GM23338 (cell line): ENCODE measurements at regions not wholly inside any gene's neighbourhood (a gene's known extent, or its start where the extent isn't known, plus 50 kb on each side); places are given as distances from the start of the nearest gene placed in this dataset.

Experiments used
- ATAC-seq: fragments of 200-7000 bp; cut with Tn5 transposase; 3 replicates; pipeline ENCODE4 v1.9.1; 2020
- DNase-seq: peaks from one replicate; pipeline ENCODE4 v3.0.0-alpha.2; 2015; ENCODE audit warnings: low spot score
- H2AFZ ChIP-seq: fragments of 200-600 bp; sonication (generic); 2 replicates; pipeline ENCODE4 v1.8.0; 2016; ENCODE audit warnings: antibody characterized with exemption, mild to moderate bottlenecking, moderate library complexity
- H3F3A ChIP-seq: fragments of 200-600 bp; sonication (generic); replicated peaks from 2 replicates; pipeline ENCODE4 v1.8.0; 2017; ENCODE audit warnings: antibody characterized with exemption, mixed run types, low read depth
- H3K27ac ChIP-seq: fragments of 200-600 bp; sonication (generic); 2 replicates; pipeline ENCODE4 v1.6.1; 2016; ENCODE audit warnings: low read depth
- H3K27me3 ChIP-seq: fragments of 200-600 bp; sonication (generic); 2 replicates; pipeline ENCODE4 v1.8.0; 2016; ENCODE audit warnings: mild to moderate bottlenecking, mixed run types, moderate library complexity; ENCODE audit not compliant: insufficient read depth
- H3K36me3 ChIP-seq: fragments of 200-600 bp; sonication (generic); 2 replicates; pipeline ENCODE4 v1.8.0; 2016; ENCODE audit warnings: mild to moderate bottlenecking; ENCODE audit not compliant: insufficient read depth
- H3K4me1 ChIP-seq: fragments of 200-600 bp; sonication (generic); 2 replicates; pipeline ENCODE4 v1.8.0; 2016; ENCODE audit warnings: mild to moderate bottlenecking, moderate library complexity; ENCODE audit not compliant: insufficient read depth
- H3K4me2 ChIP-seq: fragments of 200-600 bp; sonication (generic); 2 replicates; pipeline ENCODE4 v1.7.1; 2017; ENCODE audit warnings: mixed run types
- H3K4me3 ChIP-seq: fragments of 200-600 bp; sonication (generic); 2 replicates; pipeline ENCODE4 v1.6.1; 2016; ENCODE audit warnings: mixed run types
- H3K79me2 ChIP-seq: fragments of 200-600 bp; sonication (generic); replicated peaks from 2 replicates; pipeline ENCODE4 v1.8.0; 2017; ENCODE audit warnings: mild to moderate bottlenecking; ENCODE audit not compliant: insufficient read depth
- H3K9me2 ChIP-seq: fragments of 200-600 bp; sonication (generic); 2 replicates; pipeline ENCODE4 v1.8.0; 2017; ENCODE audit not compliant: insufficient read depth
- H4K20me1 ChIP-seq: fragments of 200-600 bp; sonication (generic); replicated peaks from 2 replicates; pipeline ENCODE4 v1.8.0; 2017; ENCODE audit warnings: mild to moderate bottlenecking; ENCODE audit not compliant: insufficient read depth
- H3K27ac Mint-ChIP-seq: 2 replicates; pipeline ENCODE4 v1.8.0; 2020; ENCODE audit warnings: inconsistent platforms, mild to moderate bottlenecking, moderate library complexity, mixed read lengths
- H3K27me3 Mint-ChIP-seq: 3 replicates; pipeline ENCODE4 v1.8.0; 2022; ENCODE audit warnings: low read depth, mild to moderate bottlenecking, moderate library complexity, mixed read lengths, inconsistent platforms; ENCODE audit not compliant: insufficient read depth, poor library complexity
- H3K36me3 Mint-ChIP-seq: 3 replicates; pipeline ENCODE4 v1.8.0; 2021; ENCODE audit warnings: low read depth, mild to moderate bottlenecking, inconsistent platforms, moderate library complexity, mixed read lengths
- H3K4me1 Mint-ChIP-seq: 3 replicates; pipeline ENCODE4 v1.8.0; 2020; ENCODE audit warnings: mild to moderate bottlenecking, inconsistent platforms, mixed read lengths
- H3K4me3 Mint-ChIP-seq: 3 replicates; pipeline ENCODE4 v1.8.0; 2021; ENCODE audit warnings: moderate library complexity, mild to moderate bottlenecking, inconsistent platforms, mixed read lengths
- H3K9me3 Mint-ChIP-seq: 3 replicates; pipeline ENCODE4 v1.8.0; 2020; ENCODE audit warnings: moderate library complexity, mild to moderate bottlenecking, inconsistent platforms, mixed read lengths
- ETS1 ChIP-seq: IDR thresholded peaks from 2 replicates; pipeline ENCODE4 v1.6.1; 2016; ENCODE audit warnings: antibody characterized with exemption
- EZH2phosphoT487 ChIP-seq: fragments of 200-600 bp; sonication (generic); IDR thresholded peaks from one replicate; pipeline ENCODE4 v1.8.1; 2018; ENCODE audit warnings: antibody characterized with exemption; ENCODE audit not compliant: unreplicated experiment
- JUNB ChIP-seq: IDR thresholded peaks from one replicate; pipeline ENCODE4 v1.6.1; 2016; ENCODE audit warnings: antibody characterized with exemption; ENCODE audit not compliant: unreplicated experiment
- NANOG ChIP-seq: IDR thresholded peaks from 2 replicates; pipeline ENCODE4 v1.6.1; 2016; ENCODE audit warnings: antibody characterized with exemption, borderline replicate concordance
- POLR2AphosphoS5 ChIP-seq: IDR thresholded peaks from 2 replicates; pipeline ENCODE4 v1.6.1; 2016; ENCODE audit warnings: antibody characterized with exemption, low read depth
- REST ChIP-seq: IDR thresholded peaks from one replicate; pipeline ENCODE4 v1.6.1; 2018; ENCODE audit warnings: antibody characterized with exemption; ENCODE audit not compliant: unreplicated experiment
- STAT1 ChIP-seq: IDR thresholded peaks from one replicate; pipeline ENCODE4 v1.6.1; 2016; ENCODE audit warnings: antibody characterized with exemption; ENCODE audit not compliant: unreplicated experiment
- ZNF462 ChIP-seq: fragments of 250-450 bp; sonication (Bioruptor Pico); IDR thresholded peaks from 2 replicates; pipeline ENCODE4 v1.5.0; 2020; ENCODE audit warnings: mild to moderate bottlenecking, moderate library complexity

- no peak overlapping the region for H3K4me2 ChIP-seq
- H3K4me1 ChIP-seq = no peaks in the 10 kb centered on the region
- H3K36me3 ChIP-seq = no peaks in the 10 kb centered on the region; the same call in 1 of the 2 replicates
- peaks cover 23% of the 10 kb centered on the region for H3K36me3 Mint-ChIP-seq
- peaks cover 96% of the 10 kb centered on the region for H3K9me3 Mint-ChIP-seq
- no peaks in the 10 kb centered on the region for H3K9me2 ChIP-seq
- H3K79me2 ChIP-seq = no peaks in the 10 kb centered on the region
- no peaks in the 10 kb centered on the region for H4K20me1 ChIP-seq
- peaks cover 15% of the 10 kb centered on the region for H3K27me3 Mint-ChIP-seq
- no peak overlapping the region for H3K4me3 ChIP-seq
- H3F3A ChIP-seq = no peaks in the 10 kb centered on the region
- H2AFZ ChIP-seq = no peak overlapping the region
- no peaks in the 10 kb centered on the region for H3K4me1 Mint-ChIP-seq
- H3K27ac ChIP-seq = no peak overlapping the region
- TF ChIP-seq STAT1 = no peak
- no peak for TF ChIP-seq ZNF462
- no peak for TF ChIP-seq NANOG
- ATAC-seq = no peak
- no peaks in the 10 kb centered on the region for H3K27me3 ChIP-seq
- no peak overlapping the region for H3K27ac Mint-ChIP-seq
- H3K4me3 Mint-ChIP-seq = no peak overlapping the region
- no peak for DNase-seq
Observed at GRCh38 chr15:25189551-25189950, 234.8 kb downstream of the SNRPN start.

- Histone ChIP-seq H3K27me3 (no peaks in the 10 kb centered on the region), H3K4me1 (no peaks in the 10 kb centered on the region), H3K4me3 (no peak overlapping the region), H3K36me3 (no peaks in the 10 kb centered on the region; the same call in 1 of the 2 replicates), H3K79me2 (no peaks in the 10 kb centered on the region), H3K27ac (no peak overlapping the region), H4K20me1 (no peaks in the 10 kb centered on the region), H3F3A (no peaks in the 10 kb centered on the region), H3K4me2 (no peak overlapping the region), H3K9me2 (no peaks in the 10 kb centered on the region), H2AFZ (no peak overlapping the region)
- Mint-ChIP-seq H3K4me3 (no peak overlapping the region), H3K4me1 (no peaks in the 10 kb centered on the region), H3K27ac (no peak overlapping the region), H3K27me3 (peaks cover 14% of the 10 kb centered on the region), H3K9me3 (peaks cover 98% of the 10 kb centered on the region), H3K36me3 (peaks cover 11% of the 10 kb centered on the region; the same call in 2 of the 3 replicates)
- no peak for ATAC-seq
- TF ChIP-seq REST = no peak
- TF ChIP-seq POLR2AphosphoS5 = no peak
- no peak for TF ChIP-seq JUNB
- no peak for TF ChIP-seq ETS1
- TF ChIP-seq EZH2phosphoT487 = no peak
- DNase-seq = no peak
Observed at GRCh38 chr15:25192651-25193050, 237.9 kb downstream of the SNRPN start.
